ENCODE measurements at regions not wholly inside any gene's neighbourhood (a gene's known extent, or its start where the extent isn't known, plus 50 kb on each side); places are given as distances from the start of the nearest gene placed in this dataset.

DNA sequence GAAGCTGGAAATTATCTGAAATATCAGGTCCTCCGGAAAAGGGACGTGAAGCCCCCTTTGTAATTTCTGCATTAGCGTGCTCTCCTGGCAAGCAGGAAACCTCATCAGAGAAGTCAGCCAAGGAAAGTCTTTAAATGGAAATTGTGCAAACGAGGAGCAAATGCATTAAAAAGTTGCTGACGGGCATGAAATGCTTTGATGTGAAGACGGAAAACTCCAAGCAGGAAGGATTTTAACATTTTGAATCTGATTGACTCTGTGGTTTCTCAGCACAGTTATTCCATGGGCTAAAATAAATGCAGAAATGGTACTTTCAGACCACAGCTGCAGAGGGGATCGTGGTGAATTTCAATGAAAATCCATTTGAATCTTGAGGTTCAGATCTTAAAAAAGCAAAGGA is 167.8 kb downstream of the AHR start:
- no peaks in the 10 kb centered on the region for H3K9me3 ChIP-seq (ENCODE audit: control insufficient read depth in 1 of 2, insufficient read depth in 1 of 2, low read depth in 1 of 2, low read length in 2 of 2)
- ChIA-PET CTCF (no interaction called here), POLR2A (no interaction called here), RAD21 (ENCODE audit: low non-redundant PET in 1 of 2, low total read pairs in 2 of 2, uncharacterized antibody in 2 of 2, unreplicated experiment in 2 of 2) (no interaction called here)
- H3K9me2 ChIP-seq (ENCODE audit: insufficient read depth): no peaks in the 10 kb centered on the region
- no peak for DNase-seq (ENCODE audit: low read depth, low spot score)
- no peak overlapping the region for H3K9ac ChIP-seq (ENCODE audit: low read length)
- intact Hi-C loops (cut with micrococcal nuclease): no loop called here
- ATAC-seq: no peak
- BruUV-seq (replicated peaks): no TSS peak
- H3K27me3 ChIP-seq (ENCODE audit: insufficient read depth, low read length): no peaks in the 10 kb centered on the region
- no peak for TF ChIP-seq ZNF274 (IDR thresholded peaks at IDR 0.05; ENCODE audit: low read depth, low read length)
- TF ChIP-seq CEBPB (IDR thresholded peaks at IDR 0.05; ENCODE audit: low read depth): no peak
- TF ChIP-seq ZFX (IDR thresholded peaks at IDR 0.05): no peak
- no peak for TF ChIP-seq SP1 (IDR thresholded peaks at IDR 0.05; ENCODE audit: low read depth)
- TF ChIP-seq ELF1 (IDR thresholded peaks at IDR 0.05; ENCODE audit: borderline replicate concordance, low read depth): no peak
- no peak for TF ChIP-seq JUND (IDR thresholded peaks at IDR 0.05)
- no peak for TF ChIP-seq RAD21 (IDR thresholded peaks at IDR 0.05; ENCODE audit: low read depth)
- TF ChIP-seq, protein P1, sequence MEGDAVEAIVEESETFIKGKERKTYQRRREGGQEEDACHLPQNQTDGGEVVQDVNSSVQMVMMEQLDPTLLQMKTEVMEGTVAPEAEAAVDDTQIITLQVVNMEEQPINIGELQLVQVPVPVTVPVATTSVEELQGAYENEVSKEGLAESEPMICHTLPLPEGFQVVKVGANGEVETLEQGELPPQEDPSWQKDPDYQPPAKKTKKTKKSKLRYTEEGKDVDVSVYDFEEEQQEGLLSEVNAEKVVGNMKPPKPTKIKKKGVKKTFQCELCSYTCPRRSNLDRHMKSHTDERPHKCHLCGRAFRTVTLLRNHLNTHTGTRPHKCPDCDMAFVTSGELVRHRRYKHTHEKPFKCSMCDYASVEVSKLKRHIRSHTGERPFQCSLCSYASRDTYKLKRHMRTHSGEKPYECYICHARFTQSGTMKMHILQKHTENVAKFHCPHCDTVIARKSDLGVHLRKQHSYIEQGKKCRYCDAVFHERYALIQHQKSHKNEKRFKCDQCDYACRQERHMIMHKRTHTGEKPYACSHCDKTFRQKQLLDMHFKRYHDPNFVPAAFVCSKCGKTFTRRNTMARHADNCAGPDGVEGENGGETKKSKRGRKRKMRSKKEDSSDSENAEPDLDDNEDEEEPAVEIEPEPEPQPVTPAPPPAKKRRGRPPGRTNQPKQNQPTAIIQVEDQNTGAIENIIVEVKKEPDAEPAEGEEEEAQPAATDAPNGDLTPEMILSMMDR (IDR thresholded peaks at IDR 0.05 in 2 of 3, conservative IDR thresholded peaks at IDR 0.05 in 1 of 3; ENCODE audit: borderline replicate concordance in 1 of 3, insufficient read depth in 1 of 3, low read depth in 2 of 3, low read length in 2 of 3): no peak
- H3K4me3 ChIP-seq (replicated peaks in 1 of 2; ENCODE audit: low read depth in 1 of 2, low read length in 2 of 2): no peak overlapping the region
- no peaks in the 10 kb centered on the region for H3K79me2 ChIP-seq (ENCODE audit: insufficient read depth, low read length)
- no peak overlapping the region for H3K4me2 ChIP-seq (ENCODE audit: low read length)
- H4K20me1 ChIP-seq (ENCODE audit: insufficient read depth): no peaks in the 10 kb centered on the region
- peaks cover 2 to 5% of the 10 kb centered on the region in 2 experiments; a peak in 2 of 4 replicates for H3K4me1 ChIP-seq (ENCODE audit: control insufficient read depth in 1 of 2, insufficient read depth in 2 of 2, low read length in 2 of 2)
- H2AFZ ChIP-seq (ENCODE audit: low read depth, low read length, poor library complexity, severe bottlenecking): no peak overlapping the region
- H3K27ac ChIP-seq (ENCODE audit: low read depth, low read length): no peak overlapping the region
- no peaks in the 10 kb centered on the region for H3K36me3 ChIP-seq (ENCODE audit: control insufficient read depth in 1 of 2, insufficient read depth in 2 of 2, low read length in 2 of 2)

DNA sequence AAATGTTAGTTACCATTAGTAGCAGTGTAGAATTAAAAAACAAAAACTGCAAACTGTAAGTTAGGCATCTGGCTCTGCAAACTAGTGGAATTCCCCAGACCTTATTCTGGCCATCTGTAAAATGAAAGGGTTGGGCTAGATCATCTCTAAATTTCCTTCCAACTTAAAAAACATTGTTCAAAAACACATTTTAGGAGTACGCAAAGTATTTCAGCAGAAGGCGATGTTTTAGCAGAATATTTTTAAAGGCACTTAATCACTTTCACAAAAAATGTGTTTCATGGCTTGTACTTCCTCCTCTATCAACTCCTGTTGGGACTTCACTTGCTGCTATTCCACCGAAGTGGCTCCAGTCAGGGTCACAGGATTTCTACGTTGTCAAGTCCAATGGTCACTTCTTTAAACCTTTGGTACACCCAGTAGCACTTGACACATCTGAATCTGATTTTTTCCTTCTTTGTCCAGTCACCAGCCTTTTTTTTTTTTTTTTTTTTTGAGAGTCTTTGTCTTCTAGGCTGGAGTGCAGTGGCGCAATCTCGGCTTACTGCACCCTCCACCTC is 169.0 kb downstream of the AHR start:
- Histone ChIP-seq H3K4me2 (ENCODE audit: low read length) (no peak overlapping the region), H3K27me3 (ENCODE audit: insufficient read depth, low read length) (no peaks in the 10 kb centered on the region), H3K79me2 (ENCODE audit: insufficient read depth, low read length) (no peaks in the 10 kb centered on the region), H3K4me1 (ENCODE audit: control insufficient read depth in 1 of 2, insufficient read depth in 2 of 2, low read length in 2 of 2) (peaks cover 0 to 2% of the 10 kb centered on the region in 2 experiments; a peak in 1 of 4 replicates), H3K9ac (ENCODE audit: low read length) (no peak overlapping the region), H2AFZ (ENCODE audit: low read depth, low read length, poor library complexity, severe bottlenecking) (no peak overlapping the region), H3K9me3 (ENCODE audit: control insufficient read depth in 1 of 2, insufficient read depth in 1 of 2, low read depth in 1 of 2, low read length in 2 of 2) (no peaks in the 10 kb centered on the region), H3K9me2 (ENCODE audit: insufficient read depth) (no peaks in the 10 kb centered on the region), H4K20me1 (ENCODE audit: insufficient read depth) (no peaks in the 10 kb centered on the region), H3K36me3 (ENCODE audit: control insufficient read depth in 1 of 2, insufficient read depth in 2 of 2, low read length in 2 of 2) (no peaks in the 10 kb centered on the region), H3K4me3 (replicated peaks in 1 of 2; ENCODE audit: low read depth in 1 of 2, low read length in 2 of 2) (no peak overlapping the region), H3K27ac (ENCODE audit: low read depth, low read length) (no peak overlapping the region)
- intact Hi-C loops (cut with micrococcal nuclease): no loop called here
- BruUV-seq (replicated peaks): no TSS peak
- DNase-seq (ENCODE audit: low read depth, low spot score) (no peak), ATAC-seq (no peak)
- ChIA-PET POLR2A (no interaction called here), CTCF (no interaction called here), RAD21 (ENCODE audit: low non-redundant PET in 1 of 2, low total read pairs in 2 of 2, uncharacterized antibody in 2 of 2, unreplicated experiment in 2 of 2) (no interaction called here)
- no peak for TF ChIP-seq SRF (IDR thresholded peaks at IDR 0.05; ENCODE audit: low read depth)
- TF ChIP-seq JUND (IDR thresholded peaks at IDR 0.05): no peak
- no peak for TF ChIP-seq POLR2A (IDR thresholded peaks at IDR 0.05; ENCODE audit: borderline replicate concordance, extremely low read depth, insufficient read depth, insufficient read length)
- TF ChIP-seq CEBPB (IDR thresholded peaks at IDR 0.05; ENCODE audit: low read depth): no peak
- no peak for TF ChIP-seq ELF1 (IDR thresholded peaks at IDR 0.05; ENCODE audit: borderline replicate concordance, low read depth)
- TF ChIP-seq, protein P2, sequence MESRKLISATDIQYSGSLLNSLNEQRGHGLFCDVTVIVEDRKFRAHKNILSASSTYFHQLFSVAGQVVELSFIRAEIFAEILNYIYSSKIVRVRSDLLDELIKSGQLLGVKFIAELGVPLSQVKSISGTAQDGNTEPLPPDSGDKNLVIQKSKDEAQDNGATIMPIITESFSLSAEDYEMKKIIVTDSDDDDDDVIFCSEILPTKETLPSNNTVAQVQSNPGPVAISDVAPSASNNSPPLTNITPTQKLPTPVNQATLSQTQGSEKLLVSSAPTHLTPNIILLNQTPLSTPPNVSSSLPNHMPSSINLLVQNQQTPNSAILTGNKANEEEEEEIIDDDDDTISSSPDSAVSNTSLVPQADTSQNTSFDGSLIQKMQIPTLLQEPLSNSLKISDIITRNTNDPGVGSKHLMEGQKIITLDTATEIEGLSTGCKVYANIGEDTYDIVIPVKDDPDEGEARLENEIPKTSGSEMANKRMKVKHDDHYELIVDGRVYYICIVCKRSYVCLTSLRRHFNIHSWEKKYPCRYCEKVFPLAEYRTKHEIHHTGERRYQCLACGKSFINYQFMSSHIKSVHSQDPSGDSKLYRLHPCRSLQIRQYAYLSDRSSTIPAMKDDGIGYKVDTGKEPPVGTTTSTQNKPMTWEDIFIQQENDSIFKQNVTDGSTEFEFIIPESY (IDR thresholded peaks at IDR 0.05; ENCODE audit: extremely low read depth, insufficient replicate concordance, low read length): no peak
- no peak for TF ChIP-seq FOSL1 (IDR thresholded peaks at IDR 0.05; ENCODE audit: low read depth)
- no peak for TF ChIP-seq ZFX (IDR thresholded peaks at IDR 0.05)
- no peak for TF ChIP-seq POLR2AphosphoS5 (IDR thresholded peaks at IDR 0.05; ENCODE audit: low read depth, low read length)
- no peak for TF ChIP-seq EGR1 (IDR thresholded peaks at IDR 0.05; ENCODE audit: low read depth)
- TF ChIP-seq, protein P3, sequence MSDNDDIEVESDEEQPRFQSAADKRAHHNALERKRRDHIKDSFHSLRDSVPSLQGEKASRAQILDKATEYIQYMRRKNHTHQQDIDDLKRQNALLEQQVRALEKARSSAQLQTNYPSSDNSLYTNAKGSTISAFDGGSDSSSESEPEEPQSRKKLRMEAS (IDR thresholded peaks at IDR 0.05): no peak
- TF ChIP-seq EZH2phosphoT487 (IDR thresholded peaks at IDR 0.05; ENCODE audit: borderline replicate concordance): no peak
- no peak for TF ChIP-seq RAD21 (IDR thresholded peaks at IDR 0.05; ENCODE audit: low read depth)
